BJ (cell line): ENCODE measurements at regions not wholly inside any gene's neighbourhood (a gene's known extent, or its start where the extent isn't known, plus 50 kb on each side); places are given as distances from the start of the nearest gene placed in this dataset.

Experiments used
- CTCF ChIA-PET: fragments of 350-600 bp; formaldehyde crosslinking; extraction: SDS; loops from one replicate; lab custom pipeline; 2021; ENCODE audit warnings: antibody characterized with exemption, inconsistent platforms; lab: Yijun Ruan, JAX
- POLR2A ChIA-PET: fragments of 300-600 bp; sonication (Branson Sonifier 250); formaldehyde crosslinking; extraction: SDS; loops from one replicate; lab custom pipeline; 2021; ENCODE audit warnings: antibody characterized with exemption; lab: Charles Lee
- DNase-seq: peaks from one replicate; pipeline ENCODE4 v3.0.0-alpha.2; 2011; ENCODE audit warnings: low read depth
- H3K27me3 ChIP-seq: 2 replicates; pipeline ENCODE4 v1.6.0; 2011; ENCODE audit warnings: low read length; ENCODE audit not compliant: control insufficient read depth, insufficient read depth
- H3K36me3 ChIP-seq: 2 replicates; pipeline ENCODE4 v1.5.1; 2011; ENCODE audit warnings: low read length; ENCODE audit not compliant: control insufficient read depth, insufficient read depth
- H3K4me3 ChIP-seq: 2 replicates; pipeline ENCODE4 v1.5.1; 2011; ENCODE audit warnings: low read depth, mild to moderate bottlenecking, control low read depth, low read length
- TF ChIP-seq, protein P1 (sequence below): IDR thresholded peaks from 2 replicates; pipeline ENCODE4 v1.5.1; 2011; ENCODE audit warnings: low read depth, mild to moderate bottlenecking, control low read depth, inconsistent platforms, low read length, moderate library complexity; ENCODE audit not compliant: insufficient read depth

DNA sequence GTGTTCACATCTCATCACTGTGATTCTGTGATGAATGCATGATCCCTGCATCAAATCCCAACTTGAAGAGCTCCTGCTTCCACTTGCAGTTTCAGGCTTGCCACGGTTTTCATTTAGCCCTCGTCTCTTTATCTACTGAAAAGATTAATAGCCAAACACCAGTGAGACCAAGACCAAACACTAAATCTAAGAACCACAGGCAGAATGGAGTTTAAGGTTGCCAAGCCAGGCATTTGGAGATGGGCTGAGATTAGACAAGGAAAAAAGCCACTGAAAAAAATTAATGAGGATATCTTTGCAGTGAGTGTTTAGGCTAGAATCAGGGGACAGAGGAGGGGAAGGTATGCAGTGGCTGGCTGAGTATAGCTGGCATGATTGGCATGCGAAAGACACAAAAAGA lies 227.2 kb upstream of the BLID start:
- H3K27me3 ChIP-seq, result no peaks in the 10 kb centered on the region
- ChIA-PET CTCF (interaction anchor here (0.7 to 3.8 kb wide), 2 partner anchors 127 to 130 kb away, joined by 3 to 16 read pairs; no protein-coding TSS in a partner anchor), POLR2A (no interaction called here)
- H3K36me3 ChIP-seq, result no peaks in the 10 kb centered on the region
- TF ChIP-seq, protein P1, sequence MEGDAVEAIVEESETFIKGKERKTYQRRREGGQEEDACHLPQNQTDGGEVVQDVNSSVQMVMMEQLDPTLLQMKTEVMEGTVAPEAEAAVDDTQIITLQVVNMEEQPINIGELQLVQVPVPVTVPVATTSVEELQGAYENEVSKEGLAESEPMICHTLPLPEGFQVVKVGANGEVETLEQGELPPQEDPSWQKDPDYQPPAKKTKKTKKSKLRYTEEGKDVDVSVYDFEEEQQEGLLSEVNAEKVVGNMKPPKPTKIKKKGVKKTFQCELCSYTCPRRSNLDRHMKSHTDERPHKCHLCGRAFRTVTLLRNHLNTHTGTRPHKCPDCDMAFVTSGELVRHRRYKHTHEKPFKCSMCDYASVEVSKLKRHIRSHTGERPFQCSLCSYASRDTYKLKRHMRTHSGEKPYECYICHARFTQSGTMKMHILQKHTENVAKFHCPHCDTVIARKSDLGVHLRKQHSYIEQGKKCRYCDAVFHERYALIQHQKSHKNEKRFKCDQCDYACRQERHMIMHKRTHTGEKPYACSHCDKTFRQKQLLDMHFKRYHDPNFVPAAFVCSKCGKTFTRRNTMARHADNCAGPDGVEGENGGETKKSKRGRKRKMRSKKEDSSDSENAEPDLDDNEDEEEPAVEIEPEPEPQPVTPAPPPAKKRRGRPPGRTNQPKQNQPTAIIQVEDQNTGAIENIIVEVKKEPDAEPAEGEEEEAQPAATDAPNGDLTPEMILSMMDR, result no peak
- no peak overlapping the region for H3K4me3 ChIP-seq
- DNase-seq, result peak; percentile 64

- POLR2A ChIA-PET, result no interaction called here
- CTCF ChIA-PET, result interaction anchor here (1.0 to 3.8 kb wide), 2 partner anchors 26 to 126 kb away, joined by 3 to 16 read pairs; no protein-coding TSS in a partner anchor
- no peak for DNase-seq
- TF ChIP-seq, protein P1, result no peak
- Histone ChIP-seq H3K4me3 (no peak overlapping the region), H3K27me3 (no peaks in the 10 kb centered on the region), H3K36me3 (no peaks in the 10 kb centered on the region)
Measured at GRCh38 chr11:122342089-122342744, 226.2 kb upstream of the BLID start.

- POLR2A ChIA-PET, result interaction anchor here (0.7 kb wide), 1 partner anchor 14 kb away, joined by 4 read pairs; no protein-coding TSS in a partner anchor
- no peak for DNase-seq
- Histone ChIP-seq H3K36me3 (no peaks in the 10 kb centered on the region), H3K27me3 (no peaks in the 10 kb centered on the region), H3K4me3 (no peak overlapping the region)
- CTCF ChIA-PET, result interaction anchor here (0.7 to 3.8 kb wide), 4 partner anchors 27 to 164 kb away, joined by 3 to 16 read pairs (median 4); no protein-coding TSS in a partner anchor
- TF ChIP-seq, protein P1, result no peak
Measured at GRCh38 chr11:122341477-122341876, 225.5 kb upstream of the BLID start.

- TF ChIP-seq, protein P1, result no peak
- ChIA-PET CTCF (interaction anchor here (1.6 to 3.8 kb wide), 2 partner anchors 125 to 165 kb away, joined by 5 to 16 read pairs; no protein-coding TSS in a partner anchor), POLR2A (interaction anchor here (0.7 to 0.8 kb wide), 2 partner anchors 14 to 133 kb away, joined by 3 to 4 read pairs; no protein-coding TSS in a partner anchor)
- Histone ChIP-seq H3K36me3 (no peaks in the 10 kb centered on the region), H3K27me3 (no peaks in the 10 kb centered on the region), H3K4me3 (no peak overlapping the region)
- DNase-seq, result no peak
Measured at GRCh38 chr11:122340607-122341290, 224.7 kb upstream of the BLID start.

- TF ChIP-seq, protein P1, result no peak
- Histone ChIP-seq H3K27me3 (no peaks in the 10 kb centered on the region), H3K4me3 (no peak overlapping the region), H3K36me3 (no peaks in the 10 kb centered on the region)
- DNase-seq, result no peak
- POLR2A ChIA-PET, result no interaction called here
- CTCF ChIA-PET, result no interaction called here
Measured at GRCh38 chr11:122339436-122340060, 223.5 kb upstream of the BLID start.
